K562 (cell line): ENCODE measurements at regions not wholly inside any gene's neighbourhood (a gene's known extent, or its start where the extent isn't known, plus 50 kb on each side); places are given as distances from the start of the nearest gene placed in this dataset.

ENCODE experiments used
- ARNT ChIP-seq, 2 experiments: fragments of 450-650 bp; IDR thresholded peaks; 2 replicates each; pipeline ENCODE4 v1.6.1; 2016; ENCODE audit warnings: mild to moderate bottlenecking in 1 of 2
- BRCA1 ChIP-seq, 2 experiments: fragments of 450-650 bp in 1 of 2; sonication (generic) in 1 of 2; formaldehyde crosslinking in 1 of 2; IDR thresholded peaks; 2 replicates each; pipeline versions ENCODE4 v1.5.0 to v1.6.1; 2017 to 2020; ENCODE audit warnings: mild to moderate bottlenecking in 1 of 2, missing genetic modification reagents in 1 of 2
- CHAMP1 ChIP-seq: fragments of 450-650 bp; IDR thresholded peaks from 2 replicates; pipeline ENCODE4 v1.6.1; 2016; ENCODE audit warnings: mild to moderate bottlenecking
- ETV1 ChIP-seq: fragments of 450-650 bp; conservative IDR thresholded peaks from 2 replicates; pipeline ENCODE4 v1.6.1; 2016; ENCODE audit warnings: missing genetic modification characterization, control low read depth, low read depth, missing compliant biosample characterization
- KDM4B ChIP-seq, 2 experiments: fragments of 450-650 bp in 1 of 2; sonication (generic) in 1 of 2; IDR thresholded peaks; 2 replicates each; pipeline ENCODE4 v1.6.1; 2016 to 2017; ENCODE audit warnings: borderline replicate concordance in 2 of 2, antibody characterized with exemption in 1 of 2, low read depth in 1 of 2, mild to moderate bottlenecking in 1 of 2
- NEUROD1 ChIP-seq: fragments of 150-350 bp; IDR thresholded peaks from 2 replicates; pipeline ENCODE4 v1.6.1; 2014; ENCODE audit warnings: borderline replicate concordance, low read length, low read depth; ENCODE audit not compliant: partially characterized antibody
- NRF1 ChIP-seq, 2 experiments: fragments of 450-650 bp; IDR thresholded peaks in 1 of 2; conservative IDR thresholded peaks in 1 of 2; 2 replicates each; pipeline ENCODE4 v1.6.1; 2014; ENCODE audit warnings: mild to moderate bottlenecking in 2 of 2
- POLR2H ChIP-seq: IDR thresholded peaks from 2 replicates; pipeline ENCODE4 v1.6.1; 2016; ENCODE audit warnings: missing genetic modification characterization, low read depth, mild to moderate bottlenecking, control low read depth, missing compliant biosample characterization, moderate library complexity
- PTRF ChIP-seq: fragments of 450-650 bp; IDR thresholded peaks from 2 replicates; pipeline ENCODE4 v1.6.1; 2016; ENCODE audit warnings: mild to moderate bottlenecking, missing genetic modification characterization, missing compliant biosample characterization
- TAF1 ChIP-seq: IDR thresholded peaks from 2 replicates; pipeline ENCODE4 v1.6.1; 2011; ENCODE audit warnings: mild to moderate bottlenecking, low read length, moderate library complexity; ENCODE audit not compliant: insufficient read depth, control insufficient read depth, severe bottlenecking; ENCODE audit errors: extremely low read depth
- ZNF212 ChIP-seq: fragments of 450-650 bp; formaldehyde crosslinking; IDR thresholded peaks from 2 replicates; pipeline ENCODE4 v1.4.0; 2020; ENCODE audit warnings: mild to moderate bottlenecking
- ZNF263 ChIP-seq: sonication (generic); formaldehyde crosslinking; IDR thresholded peaks from 2 replicates; pipeline ENCODE4 v1.8.0; 2022; ENCODE audit warnings: mild to moderate bottlenecking, missing genetic modification reagents, borderline replicate concordance
- TF ChIP-seq, protein P1 (sequence below), 3 experiments: fragments of 200-800 bp in 1 of 3; fragments of 250-450 bp in 1 of 3; fragments of 450-650 bp in 1 of 3; sonication (Bioruptor Pico) in 1 of 3; sonication (Bioruptor generic) in 1 of 3; formaldehyde crosslinking in 1 of 3; IDR thresholded peaks; 2 replicates each; pipeline versions ENCODE4 v1.6.1 to v1.8.0; 2016 to 2022; ENCODE audit warnings: mild to moderate bottlenecking in 2 of 3, missing genetic modification characterization in 2 of 3, missing compliant biosample characterization in 1 of 3, moderate library complexity in 1 of 3
- TF ChIP-seq, protein P2 (sequence below): fragments of 450-650 bp; IDR thresholded peaks from 2 replicates; pipeline ENCODE4 v1.6.1; 2017; ENCODE audit warnings: mild to moderate bottlenecking, moderate library complexity
- TF ChIP-seq, protein P3 (sequence below): fragments of 450-650 bp; IDR thresholded peaks from 2 replicates; pipeline ENCODE4 v1.6.1; 2016; ENCODE audit warnings: low read depth, mild to moderate bottlenecking, moderate library complexity

DNA sequence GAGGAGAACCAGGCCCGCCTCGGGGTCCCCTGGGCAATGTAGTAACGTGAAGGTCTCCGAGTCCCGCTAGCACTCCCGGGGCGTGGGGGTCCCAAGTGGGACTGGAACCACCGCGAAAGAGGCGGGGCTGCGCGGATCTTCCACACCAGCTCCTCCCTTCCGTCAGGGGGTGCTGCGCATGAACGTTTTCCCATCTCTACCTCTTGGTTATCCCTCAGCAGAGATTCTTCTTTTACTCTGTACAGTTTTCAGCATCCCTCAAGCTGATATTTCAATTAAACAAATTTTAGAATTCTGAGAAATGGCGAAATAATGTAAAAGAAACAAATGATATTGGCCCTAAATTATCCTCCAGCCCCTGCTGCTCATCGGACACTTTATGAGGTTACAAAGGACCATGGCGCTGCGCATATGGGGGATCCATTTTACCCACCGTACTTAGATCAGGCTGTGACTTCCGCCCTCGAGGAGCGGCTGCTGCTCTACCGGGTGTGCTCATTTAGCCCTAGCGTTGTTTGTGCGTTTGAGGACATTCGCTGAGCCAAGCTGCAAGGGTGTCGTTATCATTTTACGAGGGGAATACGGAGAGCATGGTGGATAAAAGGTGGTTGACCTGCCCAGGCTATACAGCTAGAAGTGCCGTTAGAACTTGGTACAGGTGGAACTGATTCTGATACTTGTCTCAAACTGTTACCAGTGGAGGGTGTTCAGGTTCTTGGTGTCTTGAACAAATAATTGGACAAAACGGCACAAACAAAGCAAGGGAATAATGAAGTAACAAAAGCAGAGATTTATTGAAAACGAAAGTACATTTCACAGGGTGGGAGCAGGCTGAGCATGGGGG lies 75.2 kb upstream of the CHD6 start (continued):
- TF ChIP-seq, protein P1, sequence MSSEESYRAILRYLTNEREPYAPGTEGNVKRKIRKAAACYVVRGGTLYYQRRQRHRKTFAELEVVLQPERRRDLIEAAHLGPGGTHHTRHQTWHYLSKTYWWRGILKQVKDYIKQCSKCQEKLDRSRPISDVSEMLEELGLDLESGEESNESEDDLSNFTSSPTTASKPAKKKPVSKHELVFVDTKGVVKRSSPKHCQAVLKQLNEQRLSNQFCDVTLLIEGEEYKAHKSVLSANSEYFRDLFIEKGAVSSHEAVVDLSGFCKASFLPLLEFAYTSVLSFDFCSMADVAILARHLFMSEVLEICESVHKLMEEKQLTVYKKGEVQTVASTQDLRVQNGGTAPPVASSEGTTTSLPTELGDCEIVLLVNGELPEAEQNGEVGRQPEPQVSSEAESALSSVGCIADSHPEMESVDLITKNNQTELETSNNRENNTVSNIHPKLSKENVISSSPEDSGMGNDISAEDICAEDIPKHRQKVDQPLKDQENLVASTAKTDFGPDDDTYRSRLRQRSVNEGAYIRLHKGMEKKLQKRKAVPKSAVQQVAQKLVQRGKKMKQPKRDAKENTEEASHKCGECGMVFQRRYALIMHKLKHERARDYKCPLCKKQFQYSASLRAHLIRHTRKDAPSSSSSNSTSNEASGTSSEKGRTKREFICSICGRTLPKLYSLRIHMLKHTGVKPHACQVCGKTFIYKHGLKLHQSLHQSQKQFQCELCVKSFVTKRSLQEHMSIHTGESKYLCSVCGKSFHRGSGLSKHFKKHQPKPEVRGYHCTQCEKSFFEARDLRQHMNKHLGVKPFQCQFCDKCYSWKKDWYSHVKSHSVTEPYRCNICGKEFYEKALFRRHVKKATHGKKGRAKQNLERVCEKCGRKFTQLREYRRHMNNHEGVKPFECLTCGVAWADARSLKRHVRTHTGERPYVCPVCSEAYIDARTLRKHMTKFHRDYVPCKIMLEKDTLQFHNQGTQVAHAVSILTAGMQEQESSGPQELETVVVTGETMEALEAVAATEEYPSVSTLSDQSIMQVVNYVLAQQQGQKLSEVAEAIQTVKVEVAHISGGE (CRISPR knock-in tag; IDR thresholded peaks at IDR 0.05), result peak; percentile 93 to 100 (median 100)
- TF ChIP-seq POLR2H (tag), result peak; percentile 47; the same call in 1 of the 2 replicates
- TF ChIP-seq, protein P2, sequence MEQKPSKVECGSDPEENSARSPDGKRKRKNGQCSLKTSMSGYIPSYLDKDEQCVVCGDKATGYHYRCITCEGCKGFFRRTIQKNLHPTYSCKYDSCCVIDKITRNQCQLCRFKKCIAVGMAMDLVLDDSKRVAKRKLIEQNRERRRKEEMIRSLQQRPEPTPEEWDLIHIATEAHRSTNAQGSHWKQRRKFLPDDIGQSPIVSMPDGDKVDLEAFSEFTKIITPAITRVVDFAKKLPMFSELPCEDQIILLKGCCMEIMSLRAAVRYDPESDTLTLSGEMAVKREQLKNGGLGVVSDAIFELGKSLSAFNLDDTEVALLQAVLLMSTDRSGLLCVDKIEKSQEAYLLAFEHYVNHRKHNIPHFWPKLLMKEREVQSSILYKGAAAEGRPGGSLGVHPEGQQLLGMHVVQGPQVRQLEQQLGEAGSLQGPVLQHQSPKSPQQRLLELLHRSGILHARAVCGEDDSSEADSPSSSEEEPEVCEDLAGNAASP, result no peak
- TF ChIP-seq NEUROD1, result peak; percentile 13
- peak; percentile 40; the same call in 1 of the 2 replicates for TF ChIP-seq ZNF263 (CRISPR knock-in tag)
- no peak for TF ChIP-seq BRCA1 (IDR thresholded peaks at IDR 0.05)
- no peak for TF ChIP-seq BRCA1 (CRISPR knock-in tag; IDR thresholded peaks at IDR 0.05)
- TF ChIP-seq KDM4B (IDR thresholded peaks at IDR 0.05; ENCODE audit: borderline replicate concordance in 2 of 2, low read depth in 1 of 2), result peak in 1 of 2 experiments; percentile 67; a peak in 1 of 4 replicates
- 0 out of 4 replicates have a peak, but pooled peaks have one; percentile 23 to 50 for TF ChIP-seq ARNT (IDR thresholded peaks at IDR 0.05)
- TF ChIP-seq, protein P3, sequence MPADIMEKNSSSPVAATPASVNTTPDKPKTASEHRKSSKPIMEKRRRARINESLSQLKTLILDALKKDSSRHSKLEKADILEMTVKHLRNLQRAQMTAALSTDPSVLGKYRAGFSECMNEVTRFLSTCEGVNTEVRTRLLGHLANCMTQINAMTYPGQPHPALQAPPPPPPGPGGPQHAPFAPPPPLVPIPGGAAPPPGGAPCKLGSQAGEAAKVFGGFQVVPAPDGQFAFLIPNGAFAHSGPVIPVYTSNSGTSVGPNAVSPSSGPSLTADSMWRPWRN, result 0 out of 2 replicates have a peak, but pooled peaks have one; percentile 12
- TF ChIP-seq TAF1, result peak; percentile 64
- TF ChIP-seq CHAMP1, result no peak
- TF ChIP-seq ZNF212 (CRISPR knock-in tag), result no peak
- TF ChIP-seq NRF1 (conservative IDR thresholded peaks at IDR 0.05 in 1 of 2, IDR thresholded peaks at IDR 0.05 in 1 of 2), result peak; percentile 74 to 75
- no peak for TF ChIP-seq PTRF (tag)
- peak; percentile 52; the same call in 1 of the 2 replicates for TF ChIP-seq ETV1 (tag)
